GM12872 (cell line): ENCODE measurements at regions not wholly inside any gene's neighbourhood (a gene's known extent, or its start where the extent isn't known, plus 50 kb on each side); places are given as distances from the start of the nearest gene placed in this dataset.
A peak's percentile ranks its signal among the peaks of the same experiment; 100 is the strongest.

Experiments
- TF ChIP-seq, protein P1 (sequence below): IDR thresholded peaks from 3 replicates; pipeline ENCODE4 v1.5.1; 2011; ENCODE audit warnings: low read depth, mild to moderate bottlenecking, low read length, moderate library complexity; ENCODE audit not compliant: insufficient read depth

DNA sequence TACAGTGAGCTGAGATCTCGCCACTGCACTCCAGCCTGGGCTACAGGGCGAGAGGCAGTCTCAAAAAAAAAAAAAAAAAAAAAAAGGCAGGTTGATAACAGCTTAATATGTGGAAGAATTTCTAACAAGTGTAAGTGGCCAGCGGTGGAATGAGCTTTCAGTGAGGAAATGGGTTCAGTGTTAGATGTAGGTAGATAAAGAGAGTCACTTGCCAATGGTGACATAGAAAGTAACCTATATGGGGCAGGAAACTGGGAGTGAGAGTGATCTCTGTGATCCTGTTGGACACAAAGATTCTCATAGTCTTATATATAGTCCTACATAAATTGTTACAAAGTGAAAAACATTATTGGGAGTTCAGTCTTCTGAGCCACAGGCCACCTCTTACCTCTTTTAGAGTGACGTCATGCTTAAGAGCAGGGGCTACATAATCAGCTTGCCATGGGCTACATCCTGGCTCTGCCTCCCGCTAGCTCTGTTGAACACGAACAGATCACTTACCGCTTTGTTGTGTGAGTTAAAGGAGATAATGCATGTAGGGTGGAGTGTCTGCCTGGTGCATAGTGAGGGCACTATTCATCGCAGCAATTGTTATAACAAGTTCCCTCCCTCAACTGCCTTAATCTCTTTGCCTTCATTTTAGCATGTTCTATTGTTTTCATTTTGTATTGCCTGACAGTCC is 110.2 kb upstream of the ELAC2 start:
- TF ChIP-seq, protein P1, sequence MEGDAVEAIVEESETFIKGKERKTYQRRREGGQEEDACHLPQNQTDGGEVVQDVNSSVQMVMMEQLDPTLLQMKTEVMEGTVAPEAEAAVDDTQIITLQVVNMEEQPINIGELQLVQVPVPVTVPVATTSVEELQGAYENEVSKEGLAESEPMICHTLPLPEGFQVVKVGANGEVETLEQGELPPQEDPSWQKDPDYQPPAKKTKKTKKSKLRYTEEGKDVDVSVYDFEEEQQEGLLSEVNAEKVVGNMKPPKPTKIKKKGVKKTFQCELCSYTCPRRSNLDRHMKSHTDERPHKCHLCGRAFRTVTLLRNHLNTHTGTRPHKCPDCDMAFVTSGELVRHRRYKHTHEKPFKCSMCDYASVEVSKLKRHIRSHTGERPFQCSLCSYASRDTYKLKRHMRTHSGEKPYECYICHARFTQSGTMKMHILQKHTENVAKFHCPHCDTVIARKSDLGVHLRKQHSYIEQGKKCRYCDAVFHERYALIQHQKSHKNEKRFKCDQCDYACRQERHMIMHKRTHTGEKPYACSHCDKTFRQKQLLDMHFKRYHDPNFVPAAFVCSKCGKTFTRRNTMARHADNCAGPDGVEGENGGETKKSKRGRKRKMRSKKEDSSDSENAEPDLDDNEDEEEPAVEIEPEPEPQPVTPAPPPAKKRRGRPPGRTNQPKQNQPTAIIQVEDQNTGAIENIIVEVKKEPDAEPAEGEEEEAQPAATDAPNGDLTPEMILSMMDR = no peak

DNA sequence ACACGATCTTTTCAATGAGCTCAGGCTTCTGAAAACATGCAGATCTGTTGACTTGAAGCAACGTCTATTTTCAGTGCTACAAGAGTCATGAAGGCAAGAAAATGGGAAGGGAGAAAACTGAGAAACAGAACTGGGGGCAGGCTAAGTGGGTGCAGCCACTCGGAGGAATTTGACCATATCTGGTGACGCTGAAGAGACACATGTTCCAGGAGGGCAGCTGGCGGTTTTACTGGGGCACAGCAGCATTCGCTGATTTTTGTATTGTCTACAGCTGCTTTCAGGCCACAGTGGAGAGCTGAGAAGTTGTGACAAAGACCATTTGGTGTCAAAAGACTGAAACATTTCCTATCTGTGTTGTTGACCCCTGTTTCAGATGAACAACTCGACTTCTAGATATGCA is 103.0 kb upstream of the ELAC2 start:
- TF ChIP-seq, protein P1 = no peak

DNA sequence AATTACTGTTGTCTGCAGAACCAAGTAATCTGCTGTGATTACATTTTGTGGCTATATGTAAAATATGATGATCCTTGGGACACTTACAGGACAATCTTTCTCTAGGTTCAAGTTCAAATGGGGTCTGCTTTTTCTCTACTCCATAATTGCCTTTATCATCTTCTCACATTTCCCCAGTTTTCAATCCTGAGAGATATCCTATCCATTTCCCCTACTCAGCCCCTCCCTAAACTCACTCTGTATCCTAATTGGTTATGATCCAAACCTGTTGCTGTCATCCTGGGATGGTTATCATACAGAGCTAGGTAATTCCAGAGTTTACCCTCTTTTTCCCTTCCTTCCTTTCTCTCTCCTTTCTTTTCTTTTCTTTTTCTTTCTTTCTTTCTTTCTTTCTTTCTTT is 100.5 kb upstream of the ELAC2 start:
- TF ChIP-seq, protein P1 = no peak

DNA sequence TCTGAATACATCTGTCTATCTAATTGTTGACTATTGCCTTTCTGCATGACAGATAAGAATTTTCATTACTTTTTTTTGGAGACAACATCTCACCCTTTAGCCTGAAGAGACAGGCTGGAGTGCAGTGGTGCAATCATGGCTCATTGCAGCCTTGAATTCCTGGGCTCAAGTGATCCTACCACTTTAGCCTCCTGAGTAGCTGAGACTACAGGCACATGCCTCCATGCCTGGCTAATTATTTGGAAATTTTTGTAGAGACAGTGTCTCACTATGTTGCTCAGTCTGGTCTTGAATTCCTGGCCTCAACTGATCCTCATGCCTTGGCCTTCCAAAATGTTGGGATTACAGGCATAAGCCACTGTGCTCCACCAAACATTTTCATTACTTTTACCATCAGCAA is 99.8 kb upstream of the ELAC2 start:
- TF ChIP-seq, protein P1 = no peak

DNA sequence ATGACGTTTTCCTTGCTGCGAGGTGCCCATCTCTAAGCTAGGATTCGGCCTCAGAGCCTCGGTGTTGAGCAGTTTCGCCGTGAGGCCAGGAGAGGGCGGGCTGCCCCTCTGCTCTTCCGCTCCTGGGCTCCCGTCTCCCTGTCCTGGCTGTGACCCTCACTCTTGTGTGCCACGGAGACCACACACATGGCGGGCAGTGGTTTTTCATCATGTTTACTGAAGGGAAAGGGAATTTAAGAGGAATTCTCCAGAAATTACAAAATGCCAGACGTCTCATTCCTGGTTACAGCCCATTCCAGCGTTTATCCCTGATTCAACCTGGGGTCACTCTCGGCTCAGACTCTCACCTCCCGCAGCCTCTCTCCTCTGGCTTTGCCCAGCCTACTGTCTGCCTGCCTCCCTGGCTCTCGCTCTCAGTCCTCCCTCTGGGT is 96.8 kb upstream of the ELAC2 start:
- TF ChIP-seq, protein P1 = peak; percentile 55

DNA sequence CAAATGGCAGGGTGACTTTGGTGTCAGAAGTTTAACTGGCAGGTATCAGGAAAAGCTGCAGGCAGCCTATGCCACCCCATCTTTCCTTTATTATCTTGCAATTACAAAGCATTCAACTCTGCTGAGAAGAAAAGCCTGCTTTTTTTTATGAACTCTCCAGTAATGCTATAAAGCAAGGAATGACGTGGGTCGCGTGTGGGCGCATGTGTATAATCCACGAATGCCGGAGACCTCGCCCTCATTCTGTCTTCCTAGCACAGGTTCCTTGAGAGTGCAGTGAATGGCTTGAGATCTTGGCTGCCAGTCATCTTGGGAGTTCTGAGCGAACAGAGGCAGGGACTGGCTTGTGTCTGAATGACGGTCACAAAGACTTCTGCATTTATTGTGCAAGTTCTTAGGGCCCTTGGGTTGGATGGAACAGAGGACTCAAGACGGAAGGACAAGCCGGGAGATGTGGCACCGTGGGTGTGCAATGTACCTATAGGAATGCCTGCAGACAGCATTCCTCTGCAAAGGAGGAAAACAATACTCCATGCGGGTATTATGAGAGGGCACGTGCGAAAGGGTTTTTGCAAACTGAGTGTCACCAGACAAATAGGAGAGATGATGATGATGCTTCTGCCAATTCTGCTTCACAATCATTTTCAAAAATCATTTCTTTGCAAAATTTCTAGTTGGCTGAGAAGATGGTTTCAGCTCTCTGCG is 96.1 kb upstream of the ELAC2 start:
- TF ChIP-seq, protein P1 = no peak

DNA sequence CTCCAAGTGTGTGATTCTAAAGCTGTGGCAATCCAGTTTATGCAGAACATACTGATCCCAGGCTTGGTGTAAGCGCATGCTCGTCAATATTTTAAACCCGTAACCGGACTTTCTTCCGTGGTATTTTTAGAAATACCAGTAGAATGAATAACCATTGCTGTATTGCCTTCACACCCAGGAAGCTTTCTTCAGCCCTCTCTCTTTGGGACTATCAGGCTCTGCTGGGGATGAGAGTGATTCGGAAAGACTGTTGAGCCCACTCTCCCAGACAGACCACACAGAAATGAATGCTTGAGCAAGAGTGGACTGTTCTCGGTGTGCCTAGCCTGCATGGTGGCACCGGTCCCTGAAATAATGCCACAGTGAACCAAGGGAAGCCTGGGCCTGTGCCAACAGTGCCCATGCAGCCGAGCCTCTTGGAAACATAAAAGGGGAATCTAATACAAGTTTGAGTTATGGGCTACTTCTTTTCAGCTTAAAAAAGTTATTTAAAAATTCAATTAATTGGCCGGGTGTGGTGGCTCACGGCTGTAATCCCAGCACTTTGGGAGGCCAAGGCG is 89.9 kb upstream of the ELAC2 start:
- TF ChIP-seq, protein P1 = no peak
